NCI-H460 (cell line): ENCODE measurements at regions not wholly inside any gene's neighbourhood (a gene's known extent, or its start where the extent isn't known, plus 50 kb on each side); places are given as distances from the start of the nearest gene placed in this dataset.
"Not testable (repeated sequence)": the region's sequence is repeated elsewhere in the genome, so short reads cannot be mapped to it uniquely, and the experiment has no call there.

Source experiments
- DNase-seq: peaks from one replicate; pipeline ENCODE4 v3.0.0-alpha.2; 2016; ENCODE audit warnings: low read depth; ENCODE audit errors: extremely low read depth

DNA sequence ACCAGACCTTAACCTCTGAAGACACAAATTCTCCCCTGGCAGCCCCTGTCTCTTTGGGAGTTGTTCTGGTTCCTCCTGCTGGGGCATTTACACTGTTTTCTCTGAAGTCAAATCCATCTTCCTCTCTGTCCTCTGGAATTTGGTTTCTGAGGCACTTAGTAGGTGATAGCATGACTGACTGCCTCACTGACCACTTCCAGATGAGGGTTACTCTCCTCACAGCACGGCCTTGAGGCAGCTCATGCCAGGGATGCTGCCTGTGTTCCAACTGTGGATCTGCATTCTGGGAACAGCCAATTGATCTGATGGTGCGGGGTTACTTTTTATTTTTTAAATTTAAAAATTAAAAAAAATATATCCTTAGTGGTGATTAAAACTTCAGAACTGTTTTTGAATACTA lies 140.9 kb upstream of the ROPN1 start:
- no peak for DNase-seq

DNA sequence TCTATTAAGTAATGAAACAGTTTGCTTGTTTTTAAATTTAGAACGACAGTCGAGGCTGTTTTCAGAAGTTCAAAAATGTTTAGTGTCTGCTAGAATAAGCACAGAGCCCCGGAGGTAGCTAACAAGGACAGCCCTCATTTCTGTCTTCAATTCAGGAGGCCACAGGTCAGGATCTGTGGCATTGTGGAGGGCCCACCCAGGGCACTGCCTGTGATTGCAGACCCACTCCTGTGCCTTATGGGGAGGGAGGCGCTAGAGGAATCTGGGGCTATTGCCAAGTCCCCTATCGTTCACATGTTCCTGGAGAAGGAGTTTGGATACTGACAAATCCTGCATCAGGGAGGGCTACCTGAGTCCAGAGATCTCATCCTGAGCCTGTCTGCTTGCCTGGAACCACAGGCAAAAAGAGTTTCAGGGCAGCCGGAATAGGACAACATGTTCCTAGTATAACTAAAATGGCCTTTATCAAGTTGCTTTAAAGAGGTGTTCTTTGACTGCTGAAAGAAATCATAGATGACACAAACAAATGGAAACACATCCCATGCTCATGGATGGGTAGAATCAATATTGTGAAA lies 141.5 kb upstream of the ROPN1 start:
- DNase-seq, result no peak

DNA sequence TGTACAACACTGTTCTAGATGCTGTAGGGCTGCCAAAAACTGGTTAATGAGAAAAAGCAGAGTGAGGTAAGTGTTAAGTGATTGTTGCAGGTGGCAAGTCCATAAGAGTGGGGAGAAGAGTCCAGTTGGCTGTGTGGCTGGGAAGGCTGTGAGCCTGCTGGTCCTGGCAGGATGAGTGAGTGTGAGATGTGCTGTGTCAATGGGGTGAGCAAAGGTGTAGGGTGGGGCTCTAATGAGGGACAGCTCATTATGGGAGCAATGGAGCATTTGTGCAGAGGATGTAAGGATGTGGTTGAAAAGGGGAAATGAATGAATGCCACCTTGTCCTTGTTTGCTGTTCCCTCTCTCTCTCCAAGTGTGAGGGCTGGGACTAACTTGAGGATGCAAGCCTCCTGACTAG lies 145.3 kb upstream of the ROPN1 start:
- DNase-seq, result no peak

GRCh38 chr3:124138148-124138547 lies 146.2 kb upstream of the ROPN1 start:
- DNase-seq, result no peak

- no peak for DNase-seq
Observed at GRCh38 chr3:124140746-124141145, 148.8 kb upstream of the ROPN1 start.

DNA sequence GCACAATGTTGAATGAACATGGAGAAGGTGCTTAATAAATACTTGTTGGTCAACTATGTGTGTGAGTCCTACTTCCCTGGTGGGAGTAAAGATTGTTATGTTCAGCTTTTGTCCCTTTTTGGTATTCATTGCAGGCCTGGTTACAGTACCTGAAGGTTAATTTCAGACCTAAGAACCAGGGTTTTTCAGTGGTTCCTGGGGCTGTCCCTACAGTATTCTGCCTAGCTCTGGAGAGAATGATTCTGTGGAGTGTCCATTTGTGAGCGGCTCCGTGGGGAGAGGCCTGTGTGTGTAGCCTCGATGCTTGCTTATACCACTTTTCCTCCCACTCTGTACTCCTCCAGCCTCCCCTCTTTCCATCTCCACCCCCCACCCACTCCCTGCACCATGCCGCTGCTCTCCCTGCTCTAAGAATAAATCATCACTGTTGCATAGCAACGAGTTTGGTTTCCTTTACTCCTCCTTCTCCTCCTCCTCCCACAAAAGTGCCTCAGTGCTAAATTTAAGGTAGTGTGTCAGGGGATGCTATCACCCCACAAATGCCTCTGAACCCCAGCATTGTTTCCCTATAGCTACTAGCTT lies 150.6 kb upstream of the ROPN1 start:
- DNase-seq, result no peak

DNA sequence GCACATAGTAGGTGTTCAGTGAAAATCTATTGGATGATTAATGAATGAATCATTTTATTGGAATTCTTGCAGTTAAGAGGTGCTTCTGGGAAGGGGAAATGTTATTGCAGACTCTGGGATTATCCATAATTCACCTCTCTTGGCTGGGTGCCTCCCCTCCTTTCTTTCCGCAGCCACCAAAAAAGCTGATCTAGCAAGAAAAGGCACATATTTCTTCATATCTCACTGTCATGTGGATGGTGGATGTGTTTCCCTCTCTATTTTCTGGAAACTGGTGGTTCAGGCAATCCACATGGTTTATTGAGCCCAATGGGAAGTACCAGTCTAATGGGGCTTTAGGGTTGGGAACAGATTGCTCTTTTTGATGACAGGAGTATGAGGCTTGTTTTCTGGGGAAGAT lies 151.1 kb upstream of the ROPN1 start:
- DNase-seq, result no peak

DNA sequence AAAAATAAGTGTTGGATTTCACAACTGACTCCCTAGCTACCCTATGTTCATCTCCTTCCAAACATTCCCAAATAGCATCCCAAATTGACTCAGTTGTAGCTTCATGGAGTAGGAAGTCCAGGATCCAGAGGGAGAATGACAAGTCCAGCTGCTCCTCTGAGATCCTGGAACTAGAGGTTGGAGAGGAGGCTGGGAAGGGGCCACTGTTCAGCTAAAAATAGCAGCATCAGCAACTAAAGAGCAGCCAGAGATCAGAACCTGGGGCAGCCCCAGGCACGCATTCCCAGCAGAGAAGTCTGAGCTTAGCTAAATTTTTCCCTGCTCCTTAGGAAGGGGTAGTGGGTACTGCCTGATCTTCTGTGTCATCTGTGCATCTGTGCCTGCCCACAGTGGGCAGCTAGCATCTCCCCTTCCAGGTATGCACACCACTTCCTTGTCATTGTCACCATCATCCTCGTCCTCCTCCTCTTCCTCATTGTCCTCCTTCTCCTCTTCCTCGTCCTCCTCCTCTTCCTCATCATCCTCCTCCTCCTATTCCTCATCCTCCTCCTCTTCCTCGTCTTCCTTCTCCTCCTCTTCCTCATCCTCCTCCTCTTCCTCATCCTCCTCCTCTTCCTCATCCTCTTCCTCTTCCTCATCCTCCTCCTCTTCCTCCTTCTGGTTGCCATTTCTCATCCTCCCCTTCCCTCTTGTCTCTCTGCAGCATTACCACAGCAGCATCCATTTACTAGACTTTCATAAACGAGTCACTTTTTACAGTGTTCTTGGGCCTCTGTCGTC lies 152.3 kb upstream of the ROPN1 start:
- no peak for DNase-seq

DNA sequence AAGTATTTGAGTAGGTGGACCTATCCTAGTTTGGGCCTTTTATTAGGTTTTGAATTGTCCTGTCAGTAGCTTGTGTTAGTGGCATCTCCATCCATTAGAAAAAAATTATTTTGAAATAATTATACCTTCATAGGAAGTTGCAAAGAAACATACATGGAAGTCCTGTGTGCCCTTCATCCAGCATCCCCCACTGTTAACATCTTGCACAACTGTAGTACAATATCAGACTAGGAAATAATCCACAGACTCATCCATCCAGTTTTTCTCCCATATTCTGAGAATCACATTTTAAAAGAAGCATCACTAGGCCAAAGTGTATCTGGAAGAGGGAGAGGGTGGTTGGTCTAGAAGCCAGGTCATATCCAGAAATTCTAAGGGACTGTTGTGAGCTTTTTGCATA lies 155.5 kb upstream of the ROPN1 start:
- no peak for DNase-seq

GRCh38 chr3:124147946-124148345 lies 156.0 kb upstream of the ROPN1 start:
- no peak for DNase-seq

GRCh38 chr3:124149081-124149480 lies 157.2 kb upstream of the ROPN1 start:
- no peak for DNase-seq

DNA sequence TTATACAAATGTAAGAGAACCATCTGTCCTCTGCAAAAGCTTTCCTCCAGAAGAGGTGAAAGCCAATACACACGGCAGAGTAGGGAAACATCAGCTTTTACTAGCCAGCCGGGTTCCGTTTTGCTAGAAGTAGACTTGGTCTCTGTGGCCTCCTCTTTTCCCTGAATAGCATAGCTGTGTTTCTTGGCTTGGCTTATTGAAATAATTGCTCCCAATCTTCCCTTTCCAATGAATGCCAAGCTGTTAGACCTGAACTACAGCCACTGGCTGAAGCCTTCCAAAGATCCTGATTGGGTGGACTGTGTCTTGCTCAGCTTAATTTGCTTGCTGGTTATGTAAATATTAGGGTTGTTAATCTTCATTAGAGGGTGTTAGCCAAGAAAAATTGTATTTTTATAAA lies 157.8 kb upstream of the ROPN1 start:
- DNase-seq, result no peak

GRCh38 chr3:124152891-124153290 lies 161.0 kb upstream of the ROPN1 start:
- not testable (repeated sequence) for DNase-seq

DNA sequence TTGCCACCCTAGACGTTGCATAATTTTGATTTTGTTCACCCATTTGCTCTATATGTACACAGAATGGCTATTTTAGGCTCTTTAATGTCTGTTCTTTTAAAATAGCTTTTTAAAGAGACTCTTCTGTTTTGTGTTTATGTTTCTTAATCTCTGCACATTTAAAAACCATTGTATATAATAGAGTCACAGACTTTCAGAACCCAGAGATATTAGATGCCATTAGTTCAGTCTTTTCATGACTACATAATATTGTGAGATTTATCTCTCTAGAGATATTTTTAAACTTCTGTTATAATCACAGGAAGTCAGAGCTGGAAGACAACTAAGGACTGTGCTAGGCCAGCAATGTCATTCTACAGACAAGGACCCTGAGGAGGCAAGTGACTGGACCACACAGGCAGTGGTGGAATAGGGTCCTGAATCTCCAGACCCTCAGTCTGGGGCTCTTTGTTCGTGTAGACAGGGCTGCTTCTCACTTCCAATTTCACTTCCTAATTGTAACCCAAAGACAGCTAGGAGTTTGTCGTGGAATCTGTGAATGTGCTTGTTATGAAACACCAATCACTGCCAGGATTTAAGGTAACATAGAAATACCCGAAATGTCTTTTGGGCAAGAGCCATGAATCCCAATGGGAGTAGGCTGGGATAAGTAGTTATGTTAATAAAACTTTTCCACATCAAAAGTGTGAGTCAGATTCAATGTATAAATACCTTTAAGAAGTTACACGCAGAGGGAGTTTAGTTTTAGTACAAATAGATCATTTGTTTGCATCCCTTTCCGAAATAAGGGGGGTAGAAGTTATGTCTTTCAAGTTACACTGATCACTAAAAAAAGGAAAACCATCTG lies 165.2 kb upstream of the ROPN1 start:
- no peak for DNase-seq

- no peak for DNase-seq
Observed at GRCh38 chr3:124157748-124158147, 165.8 kb upstream of the ROPN1 start.

- no peak for DNase-seq
Observed at GRCh38 chr3:124158168-124158881, 166.4 kb upstream of the ROPN1 start.

DNA sequence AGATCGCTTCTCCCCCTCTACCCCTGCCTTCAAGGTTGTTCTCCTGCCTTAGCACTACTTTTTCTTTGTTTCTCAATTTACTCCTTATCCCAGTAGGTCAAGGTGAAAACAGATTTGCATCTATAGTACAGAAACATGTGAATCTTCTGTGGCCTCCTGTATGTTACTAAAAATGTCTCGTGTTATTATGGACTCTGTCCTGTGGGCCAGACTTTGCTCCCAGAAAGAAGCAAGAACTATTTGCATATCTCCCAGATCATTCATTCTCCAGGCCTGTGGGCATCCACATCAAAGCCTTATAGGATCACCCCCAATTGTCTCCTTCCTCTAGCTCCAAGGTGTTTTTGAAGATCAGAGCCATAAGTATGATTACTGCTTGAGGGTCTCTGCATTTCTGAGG lies 169.5 kb upstream of the ROPN1 start:
- DNase-seq, result no peak

- no peak for DNase-seq
Observed at GRCh38 chr3:124163689-124164088, 171.8 kb upstream of the ROPN1 start.

GRCh38 chr3:124168271-124168670 lies 176.3 kb upstream of the ROPN1 start:
- DNase-seq, result no peak

DNA sequence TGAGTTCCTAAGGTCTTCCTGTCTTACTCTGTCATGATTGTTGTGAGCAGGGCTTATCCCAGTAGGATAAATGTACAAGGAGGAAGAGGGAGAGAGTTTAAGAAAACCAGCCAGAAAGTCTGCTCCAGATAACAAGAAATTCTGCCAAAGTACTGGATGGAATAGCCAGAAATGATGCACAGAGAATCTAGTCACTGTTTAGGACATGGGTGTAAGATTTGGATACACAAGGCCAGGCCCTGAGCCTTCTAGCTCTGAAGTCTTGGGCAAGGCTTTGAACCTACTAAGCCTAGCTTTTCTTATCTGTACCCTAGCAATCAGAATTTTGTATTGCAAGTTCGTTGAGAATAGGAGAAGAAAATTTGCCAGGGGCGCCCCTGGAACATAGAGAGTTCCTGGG lies 180.4 kb upstream of the ROPN1 start:
- DNase-seq, result no peak

GRCh38 chr3:124172816-124173215 lies 180.9 kb upstream of the ROPN1 start:
- no peak for DNase-seq
